ENCODE measurements at regions not wholly inside any gene's neighbourhood (a gene's known extent, or its start where the extent isn't known, plus 50 kb on each side); places are given as distances from the start of the nearest gene placed in this dataset.

GRCh38 chr22:48096411-48096810, 1334.0 kb downstream of the TBC1D22A start:
- no peak for TF ChIP-seq PRMT3 (CRISPR knock-in tag; IDR thresholded peaks at IDR 0.05; ENCODE audit: borderline replicate concordance, low read depth)
- no peak for TF ChIP-seq ZNF33B (CRISPR knock-in tag; IDR thresholded peaks at IDR 0.05)
- no peak for TF ChIP-seq ZNF770 (CRISPR knock-in tag; IDR thresholded peaks at IDR 0.05)
- TF ChIP-seq ZNF83 (CRISPR knock-in tag; IDR thresholded peaks at IDR 0.05; ENCODE audit: borderline replicate concordance) = no peak
- TF ChIP-seq CEBPB (IDR thresholded peaks at IDR 0.05; ENCODE audit: borderline replicate concordance, low read depth, low read length) = no peak
- TF ChIP-seq MLX (CRISPR knock-in tag; IDR thresholded peaks at IDR 0.05) = no peak
- no peak for TF ChIP-seq ZNF34 (CRISPR knock-in tag; IDR thresholded peaks at IDR 0.05; ENCODE audit: borderline replicate concordance)
- TF ChIP-seq TCF12 (IDR thresholded peaks at IDR 0.05) = no peak
- no peak for TF ChIP-seq TCF12 (CRISPR knock-in tag; IDR thresholded peaks at IDR 0.05)
- TF ChIP-seq TCF7L2 (IDR thresholded peaks at IDR 0.05; ENCODE audit: low read depth, low read length) = no peak
- TF ChIP-seq MTA3 (CRISPR knock-in tag; IDR thresholded peaks at IDR 0.05) = no peak
- H3K4me1 ChIP-seq (ENCODE audit: insufficient read depth, low read length) = no peaks in the 10 kb centered on the region
- H3K27ac ChIP-seq (ENCODE audit: extremely low read length, insufficient read depth, low read length) = no peak overlapping the region
- ATAC-seq (no peak), FAIRE-seq (no peak), DNase-seq (ENCODE audit: low spot score) (no peak)
- ChIA-PET POLR2A (no interaction called here), CTCF (ENCODE audit: low intra/inter-chr PET ratio, low total read pairs) (no interaction called here)
- WGBS (ENCODE audit: low lambda C conversion rate) = 30% methylated on average over 3 of the region's 7 CpGs
- H3K36me3 ChIP-seq (replicated peaks in 1 of 2; ENCODE audit: control insufficient read depth in 1 of 2, insufficient read depth in 2 of 2, low read length in 2 of 2) = no peaks in the 10 kb centered on the region
- H3K4me3 ChIP-seq (replicated peaks in 1 of 3; ENCODE audit: insufficient read depth in 1 of 3, low read depth in 2 of 3, low read length in 3 of 3) = no peak overlapping the region
- no peak overlapping the region for H2AFZ ChIP-seq (ENCODE audit: low read length)
- no peak overlapping the region for H3K9ac ChIP-seq (ENCODE audit: insufficient read depth, low read depth, low read length)
- in situ Hi-C loops (cut with HindIII; ENCODE audit: extremely low pct_ligation_motif_present, low pct_unique_long_range_greater_than_20kb) (no loop called here), intact Hi-C loops (cut with micrococcal nuclease; ENCODE audit: unreplicated experiment) (no loop called here)
- no peaks in the 10 kb centered on the region for H3K79me2 ChIP-seq (ENCODE audit: insufficient read depth, low read length)
- BruUV-seq (replicated peaks) = no TSS peak
- H4K20me1 ChIP-seq (ENCODE audit: insufficient read depth, low read length) = no peaks in the 10 kb centered on the region
- H3K9me3 ChIP-seq (ENCODE audit: low read length) = no peaks in the 10 kb centered on the region
- H3K27me3 ChIP-seq (ENCODE audit: control insufficient read depth in 1 of 2, insufficient read depth in 2 of 2, low read length in 2 of 2) = peaks cover 1 to 23% of the 10 kb centered on the region in 2 experiments; a peak in 4 of 5 replicates
- no peak overlapping the region for H3K4me2 ChIP-seq (ENCODE audit: low read depth, low read length)

Measured in HepG2 (cell line).